GM21381 (cell line): ENCODE measurements at regions not wholly inside any gene's neighbourhood (a gene's known extent, or its start where the extent isn't known, plus 50 kb on each side); places are given as distances from the start of the nearest gene placed in this dataset.
A peak's percentile ranks its signal among the peaks of the same experiment; 100 is the strongest.
"Not testable (repeated sequence)": the region's sequence is repeated elsewhere in the genome, so short reads cannot be mapped to it uniquely, and the experiment has no call there.

Experiments
- ATAC-seq: cut with Tn5 transposase; IDR thresholded peaks from one replicate; pipeline ENCODE4 v1.9.1; 2021; ENCODE audit warnings: mild to moderate bottlenecking, moderate library complexity; ENCODE audit not compliant: unreplicated experiment

- ATAC-seq, result not testable (repeated sequence)
Observed at GRCh38 chr7:65797086-65797485, 75.8 kb upstream of the VKORC1L1 start.

- ATAC-seq, result not testable (repeated sequence)
Observed at GRCh38 chr7:65797566-65797965, 75.3 kb upstream of the VKORC1L1 start.

GRCh38 chr7:65798111-65799075, 74.5 kb upstream of the VKORC1L1 start:
- peak; percentile 97 for ATAC-seq

GRCh38 chr7:65800191-65800590, 72.7 kb upstream of the VKORC1L1 start:
- not testable (repeated sequence) for ATAC-seq

- no peak for ATAC-seq
Observed at GRCh38 chr7:65800890-65801341, 72.0 kb upstream of the VKORC1L1 start.

GRCh38 chr7:65804887-65805286, 68.0 kb upstream of the VKORC1L1 start:
- ATAC-seq, result no peak

GRCh38 chr7:65807067-65807466, 65.8 kb upstream of the VKORC1L1 start:
- ATAC-seq, result not testable (repeated sequence)

- peak; percentile 80 for ATAC-seq
Observed at GRCh38 chr7:65809259-65809981, 63.5 kb upstream of the VKORC1L1 start.

- peak; percentile 40 for ATAC-seq
Observed at GRCh38 chr7:65809982-65810288, 62.9 kb upstream of the VKORC1L1 start.

- no peak for ATAC-seq
Observed at GRCh38 chr7:65812281-65812680, 60.6 kb upstream of the VKORC1L1 start.

GRCh38 chr7:65814556-65815167, 58.2 kb upstream of the VKORC1L1 start:
- ATAC-seq, result not testable (repeated sequence)

GRCh38 chr7:65820287-65820950, 52.5 kb upstream of the VKORC1L1 start:
- ATAC-seq, result no peak
